GM21423 (cell line): ENCODE measurements at regions not wholly inside any gene's neighbourhood (a gene's known extent, or its start where the extent isn't known, plus 50 kb on each side); places are given as distances from the start of the nearest gene placed in this dataset.
"Not testable (repeated sequence)": the region's sequence is repeated elsewhere in the genome, so short reads cannot be mapped to it uniquely, and the experiment has no call there.

Experiments
- ATAC-seq: cut with Tn5 transposase; IDR thresholded peaks from one replicate; pipeline ENCODE4 v1.9.1; 2021; ENCODE audit warnings: mild to moderate bottlenecking, moderate library complexity; ENCODE audit not compliant: unreplicated experiment

GRCh38 chr4:106869551-106869950 lies 166.6 kb downstream of the DKK2 start:
- ATAC-seq: no peak

- no peak for ATAC-seq
Observed at GRCh38 chr4:106868381-106869035, 167.6 kb downstream of the DKK2 start.

- no peak for ATAC-seq
Observed at GRCh38 chr4:106864231-106864630, 171.9 kb downstream of the DKK2 start.

GRCh38 chr4:106854569-106855351 lies 181.4 kb downstream of the DKK2 start:
- ATAC-seq: no peak

- ATAC-seq: no peak
Observed at GRCh38 chr4:106852426-106852825, 183.7 kb downstream of the DKK2 start.

- ATAC-seq: no peak
Observed at GRCh38 chr4:106851726-106852125, 184.4 kb downstream of the DKK2 start.

GRCh38 chr4:106850691-106851090 lies 185.4 kb downstream of the DKK2 start:
- no peak for ATAC-seq

GRCh38 chr4:106835919-106836318 lies 200.2 kb downstream of the DKK2 start:
- no peak for ATAC-seq

- no peak for ATAC-seq
Observed at GRCh38 chr4:106830879-106831278, 205.2 kb downstream of the DKK2 start.

- ATAC-seq: no peak
Observed at GRCh38 chr4:106818764-106819163, 217.3 kb downstream of the DKK2 start.

- ATAC-seq: no peak
Observed at GRCh38 chr4:106816496-106816895, 219.6 kb downstream of the DKK2 start.

GRCh38 chr4:106810122-106810521 lies 226.0 kb downstream of the DKK2 start:
- no peak for ATAC-seq

- ATAC-seq: no peak
Observed at GRCh38 chr4:106809076-106809475, 227.0 kb downstream of the DKK2 start.

GRCh38 chr4:106806158-106806797 lies 229.8 kb downstream of the DKK2 start:
- no peak for ATAC-seq

- no peak for ATAC-seq
Observed at GRCh38 chr4:106803083-106803482, 233.0 kb downstream of the DKK2 start.

GRCh38 chr4:106801386-106801785 lies 234.7 kb downstream of the DKK2 start:
- no peak for ATAC-seq

GRCh38 chr4:106796876-106797275 lies 239.2 kb downstream of the DKK2 start:
- no peak for ATAC-seq

- no peak for ATAC-seq
Observed at GRCh38 chr4:106795326-106795725, 240.8 kb downstream of the DKK2 start.

GRCh38 chr4:106793933-106794332 lies 242.2 kb downstream of the DKK2 start:
- no peak for ATAC-seq

- no peak for ATAC-seq
Observed at GRCh38 chr4:106775636-106776035, 260.5 kb downstream of the DKK2 start.

- not testable (repeated sequence) for ATAC-seq
Observed at GRCh38 chr4:106774055-106774454, 262.1 kb downstream of the DKK2 start.
